Right lobe of liver (tissue), 4 donors: ENCODE measurements at regions not wholly inside any gene's neighbourhood (a gene's known extent, or its start where the extent isn't known, plus 50 kb on each side); places are given as distances from the start of the nearest gene placed in this dataset.

Experiments
- POLR2A ChIP-seq: fragments of 450-650 bp; IDR thresholded peaks from one replicate; pipeline ENCODE4 v1.6.1; 2017; ENCODE audit warnings: antibody characterized with exemption, mild to moderate bottlenecking
- TF ChIP-seq, protein P1 (sequence below), 4 donors: fragments of 200-600 bp in 3 of 4; fragments of 450-650 bp in 1 of 4; IDR thresholded peaks; one replicate each; pipeline versions ENCODE4 v1.5.1 to v1.8.0; 2016 to 2022; ENCODE audit warnings: antibody characterized with exemption in 4 of 4, mild to moderate bottlenecking in 2 of 4
- donor health status: DM: no; HTN: no; CAD: no.
- donor health status: DM: no; HTN: no; CAD: no.
- donor health status: DM: no; HTN: yes; CAD: no.

DNA sequence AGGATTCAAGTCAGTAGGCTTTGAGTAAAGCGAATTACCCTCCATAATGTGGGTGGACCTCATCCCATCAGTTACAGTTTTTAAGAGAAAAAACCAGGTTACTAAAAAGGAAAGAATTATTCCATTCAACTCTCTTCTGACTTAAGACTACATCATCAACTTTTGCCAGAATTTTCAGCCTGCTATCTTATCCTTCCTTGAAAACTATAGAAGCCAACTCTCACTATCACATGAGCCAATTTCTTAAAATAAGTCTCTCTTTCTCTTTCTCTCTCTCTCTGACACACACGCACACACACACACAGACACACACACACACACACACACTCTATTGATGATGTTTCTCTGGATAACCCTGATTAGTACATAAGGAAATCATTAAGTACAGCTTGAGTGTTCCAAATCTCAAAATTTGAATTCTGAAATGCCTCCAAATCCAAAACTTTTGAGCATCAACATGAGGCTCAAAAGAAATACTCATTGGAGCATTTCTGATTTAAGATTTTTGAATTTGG, 217.0 kb upstream of the PRR20A start:
- TF ChIP-seq POLR2A: no peak
- TF ChIP-seq, protein P1, sequence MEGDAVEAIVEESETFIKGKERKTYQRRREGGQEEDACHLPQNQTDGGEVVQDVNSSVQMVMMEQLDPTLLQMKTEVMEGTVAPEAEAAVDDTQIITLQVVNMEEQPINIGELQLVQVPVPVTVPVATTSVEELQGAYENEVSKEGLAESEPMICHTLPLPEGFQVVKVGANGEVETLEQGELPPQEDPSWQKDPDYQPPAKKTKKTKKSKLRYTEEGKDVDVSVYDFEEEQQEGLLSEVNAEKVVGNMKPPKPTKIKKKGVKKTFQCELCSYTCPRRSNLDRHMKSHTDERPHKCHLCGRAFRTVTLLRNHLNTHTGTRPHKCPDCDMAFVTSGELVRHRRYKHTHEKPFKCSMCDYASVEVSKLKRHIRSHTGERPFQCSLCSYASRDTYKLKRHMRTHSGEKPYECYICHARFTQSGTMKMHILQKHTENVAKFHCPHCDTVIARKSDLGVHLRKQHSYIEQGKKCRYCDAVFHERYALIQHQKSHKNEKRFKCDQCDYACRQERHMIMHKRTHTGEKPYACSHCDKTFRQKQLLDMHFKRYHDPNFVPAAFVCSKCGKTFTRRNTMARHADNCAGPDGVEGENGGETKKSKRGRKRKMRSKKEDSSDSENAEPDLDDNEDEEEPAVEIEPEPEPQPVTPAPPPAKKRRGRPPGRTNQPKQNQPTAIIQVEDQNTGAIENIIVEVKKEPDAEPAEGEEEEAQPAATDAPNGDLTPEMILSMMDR (IDR thresholded peaks at IDR 0.05): no peak
